ENCODE measurements at regions not wholly inside any gene's neighbourhood (a gene's known extent, or its start where the extent isn't known, plus 50 kb on each side); places are given as distances from the start of the nearest gene placed in this dataset.
"Not testable (repeated sequence)": the region's sequence is repeated elsewhere in the genome, so short reads cannot be mapped to it uniquely, and the experiment has no call there.

GRCh38 chr2:142642650-142643049 lies 234.8 kb upstream of the KYNU start:
- DNase-seq (ENCODE audit: low read depth): peak; percentile 90

- DNase-seq (ENCODE audit: low read depth): peak; percentile 12
Observed at GRCh38 chr2:142629193-142629592, 248.3 kb upstream of the KYNU start.

DNA sequence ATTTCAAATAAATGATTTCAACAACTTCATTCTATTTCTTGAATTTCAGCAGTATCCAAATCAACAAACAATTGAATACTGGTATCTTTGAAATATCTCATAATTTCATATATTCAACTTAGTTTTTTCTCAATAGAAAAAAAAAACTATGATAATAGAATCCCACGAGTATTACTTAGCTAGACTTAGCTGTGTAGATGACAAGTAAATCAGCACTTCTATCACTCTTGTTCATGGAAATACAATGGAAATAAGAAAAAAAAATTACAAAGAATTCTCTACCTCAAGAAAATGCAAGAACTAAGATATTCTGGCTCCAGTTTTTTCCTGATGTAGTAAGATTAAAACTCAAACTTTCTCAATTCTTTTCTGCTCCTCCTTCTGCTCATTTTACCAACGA lies 256.2 kb upstream of the KYNU start:
- DNase-seq (ENCODE audit: low read depth): no peak

DNA sequence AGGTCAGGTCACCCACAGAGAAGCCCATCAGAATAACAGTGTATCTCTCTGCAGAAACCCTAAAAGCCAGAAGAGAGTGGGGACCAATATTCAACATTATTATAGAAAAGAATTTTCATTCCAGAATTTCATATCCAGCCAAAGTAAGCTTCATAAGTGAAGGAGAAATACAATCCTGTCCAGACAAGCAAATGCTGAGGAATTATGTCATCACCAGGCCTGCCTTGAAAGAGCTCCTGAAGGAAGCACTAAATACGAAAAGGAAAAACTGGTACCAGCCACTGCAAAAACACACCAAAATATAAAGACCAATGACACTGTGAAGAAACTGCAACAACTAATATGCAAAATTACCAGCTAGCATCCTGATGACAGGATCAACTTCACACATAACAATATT lies 260.0 kb upstream of the KYNU start:
- no peak for DNase-seq (ENCODE audit: low read depth)

GRCh38 chr2:142615876-142616275 lies 261.6 kb upstream of the KYNU start:
- no peak for DNase-seq (ENCODE audit: low read depth)

DNA sequence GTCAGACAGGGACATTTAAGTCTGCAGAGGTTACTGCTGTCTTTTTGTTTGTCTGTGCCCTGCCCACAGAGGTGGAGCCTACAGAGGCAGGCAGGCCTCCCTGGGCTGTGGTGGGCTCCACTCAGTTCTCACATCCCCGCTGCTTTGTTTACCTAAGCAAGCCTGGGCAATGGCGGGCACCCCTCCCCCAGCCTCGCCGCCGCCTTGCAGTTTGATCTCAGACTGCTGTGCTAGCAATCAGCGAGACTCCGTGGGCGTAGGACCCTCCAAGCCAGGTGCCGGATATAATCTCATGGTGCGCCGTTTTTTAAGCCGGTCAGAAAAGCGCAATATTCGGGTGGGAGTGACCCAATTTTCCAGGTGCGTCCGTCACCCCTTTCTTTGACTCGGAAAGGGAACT lies 264.3 kb upstream of the KYNU start:
- DNase-seq (ENCODE audit: low read depth): not testable (repeated sequence)

GRCh38 chr2:142605421-142605820 lies 272.0 kb upstream of the KYNU start:
- DNase-seq (ENCODE audit: low read depth): no peak

GRCh38 chr2:142603759-142604158 lies 273.7 kb upstream of the KYNU start:
- DNase-seq (ENCODE audit: low read depth): peak; percentile 27

GRCh38 chr2:142602418-142602989 lies 275.0 kb upstream of the KYNU start:
- DNase-seq (ENCODE audit: low read depth): no peak

- no peak for DNase-seq (ENCODE audit: low read depth)
Observed at GRCh38 chr2:142601794-142602193, 275.7 kb upstream of the KYNU start.

DNA sequence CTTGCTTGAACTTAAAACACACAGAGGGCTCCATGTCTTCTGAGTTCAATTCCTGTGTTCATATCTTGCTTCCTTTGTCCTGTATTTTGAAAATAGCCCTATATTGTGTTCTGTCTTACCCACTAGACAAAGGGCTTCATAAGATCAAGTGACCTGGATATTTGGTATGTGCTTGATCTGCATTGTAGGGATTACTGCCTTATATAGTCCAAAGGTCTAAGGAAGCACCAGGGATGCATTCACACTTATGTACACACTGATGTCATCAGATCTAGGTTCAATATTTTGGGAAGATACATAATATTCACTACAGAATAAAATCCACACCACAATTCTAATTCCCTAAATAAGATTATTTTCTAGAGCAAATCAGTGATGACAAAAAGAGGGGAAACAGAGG lies 278.0 kb upstream of the KYNU start:
- no peak for DNase-seq (ENCODE audit: low read depth)

DNA sequence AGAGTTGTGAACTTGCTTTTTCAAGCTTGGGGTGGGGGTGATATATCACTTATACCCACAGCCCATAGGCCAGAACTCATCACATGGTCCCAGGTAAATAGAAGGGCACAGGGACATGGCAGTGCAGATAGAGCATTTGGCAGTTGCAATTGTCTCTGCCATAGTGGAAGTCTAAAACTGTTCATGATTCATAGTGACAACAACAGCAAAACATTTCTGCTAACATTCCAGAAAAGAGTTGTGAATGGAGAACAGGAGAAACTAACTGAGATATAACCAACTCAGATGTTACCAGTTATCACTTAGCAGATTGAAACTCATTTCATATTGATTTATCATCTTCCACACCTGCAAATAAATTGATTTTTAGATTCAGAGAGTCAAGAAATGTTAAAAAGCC lies 278.6 kb upstream of the KYNU start:
- peak; percentile 33 for DNase-seq (ENCODE audit: low read depth)

DNA sequence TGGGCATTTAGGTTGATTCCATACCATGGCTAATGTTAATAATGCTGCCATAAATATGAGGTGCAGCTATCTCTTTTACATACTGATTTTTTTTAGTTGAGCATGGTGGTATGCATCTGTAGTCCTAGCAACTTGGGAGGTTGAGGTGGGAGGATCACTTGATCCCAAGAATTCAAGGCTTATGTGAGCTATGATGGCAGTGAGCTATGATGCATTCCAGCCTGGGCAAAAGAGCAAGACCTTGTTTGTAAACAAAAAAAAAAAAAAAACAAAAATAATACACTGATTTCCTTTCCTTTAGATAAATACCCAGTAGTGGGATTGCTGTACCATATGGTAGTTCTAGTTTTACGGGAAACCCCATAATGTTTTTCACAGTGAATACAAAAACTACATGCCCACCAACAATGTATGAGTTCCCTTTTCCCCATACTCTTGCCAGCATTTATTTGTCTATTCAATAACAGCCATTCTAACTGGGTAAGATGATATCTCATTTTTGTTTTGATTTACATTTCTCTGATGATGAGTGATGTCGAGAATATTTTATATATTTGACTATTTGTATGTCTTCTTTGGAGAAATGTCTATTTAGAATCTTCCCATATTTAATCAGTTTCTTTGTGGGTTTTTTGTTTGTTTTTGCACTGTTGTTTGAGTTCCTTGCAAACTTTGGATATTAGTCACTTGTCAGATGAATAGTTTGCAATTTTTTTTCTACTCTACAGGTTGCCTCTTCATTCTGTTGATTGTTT lies 281.0 kb upstream of the KYNU start:
- peak; percentile 84 for DNase-seq (ENCODE audit: low read depth)

DNA sequence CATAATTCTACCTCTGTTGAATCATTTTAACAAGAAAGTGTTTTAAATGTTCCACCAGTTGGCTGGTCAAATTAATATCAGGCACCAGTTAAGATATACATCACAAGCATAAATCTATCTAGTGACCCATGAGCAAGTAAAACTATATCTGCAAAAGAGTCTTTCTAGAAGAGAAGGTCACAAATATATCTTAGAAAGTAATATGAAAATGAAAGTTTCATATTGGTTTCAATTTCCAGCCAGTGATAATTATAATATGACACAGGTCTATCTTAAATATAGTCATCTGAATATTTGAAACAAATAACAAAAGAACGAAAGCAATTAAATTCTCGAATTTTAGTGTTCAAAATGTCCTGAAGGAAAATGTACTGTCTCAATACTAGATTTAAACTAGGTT lies 282.5 kb upstream of the KYNU start:
- no peak for DNase-seq (ENCODE audit: low read depth)

- no peak for DNase-seq (ENCODE audit: low read depth)
Observed at GRCh38 chr2:142592171-142592570, 285.3 kb upstream of the KYNU start.

DNA sequence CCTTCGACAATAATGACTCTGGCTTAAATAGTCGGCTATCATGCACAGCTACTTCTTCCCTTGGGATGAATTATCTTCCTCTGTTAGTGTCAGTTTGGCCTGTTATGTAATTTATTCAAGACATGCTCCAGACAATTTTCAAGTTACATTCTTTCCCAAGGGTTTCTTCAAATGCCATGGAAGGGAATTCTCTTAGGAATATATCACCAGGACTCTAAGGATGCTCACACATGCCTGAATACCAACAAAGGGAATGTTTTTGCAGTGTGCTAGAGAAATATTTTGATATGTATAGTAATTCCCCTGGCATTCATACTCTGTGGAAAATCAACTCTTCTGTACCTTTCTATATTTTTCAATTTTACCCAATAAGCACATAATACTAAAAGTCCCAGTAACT lies 286.0 kb upstream of the KYNU start:
- no peak for DNase-seq (ENCODE audit: low read depth)

GRCh38 chr2:142588269-142588668 lies 289.2 kb upstream of the KYNU start:
- DNase-seq (ENCODE audit: low read depth): no peak

- no peak for DNase-seq (ENCODE audit: low read depth)
Observed at GRCh38 chr2:142586693-142587580, 290.5 kb upstream of the KYNU start.

DNA sequence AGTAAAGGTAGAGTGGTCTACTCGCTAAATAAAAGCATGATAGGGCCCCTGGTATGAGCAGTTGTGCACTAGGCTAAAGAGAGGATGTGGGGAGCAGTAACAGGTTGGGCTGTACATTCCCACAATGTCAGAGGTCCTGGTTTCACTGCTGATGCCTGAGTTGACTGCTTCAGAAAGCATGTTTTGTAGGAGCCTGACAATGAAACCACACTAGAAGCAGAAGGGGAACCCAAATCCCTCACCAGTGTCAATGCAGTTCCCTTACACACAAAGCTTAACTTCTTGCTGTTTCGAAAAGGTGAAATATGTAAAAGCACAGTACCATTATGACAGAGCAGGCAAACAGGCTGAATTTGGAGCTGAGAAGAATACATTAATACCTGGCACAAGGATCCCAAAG lies 291.7 kb upstream of the KYNU start:
- DNase-seq (ENCODE audit: low read depth): no peak

DNA sequence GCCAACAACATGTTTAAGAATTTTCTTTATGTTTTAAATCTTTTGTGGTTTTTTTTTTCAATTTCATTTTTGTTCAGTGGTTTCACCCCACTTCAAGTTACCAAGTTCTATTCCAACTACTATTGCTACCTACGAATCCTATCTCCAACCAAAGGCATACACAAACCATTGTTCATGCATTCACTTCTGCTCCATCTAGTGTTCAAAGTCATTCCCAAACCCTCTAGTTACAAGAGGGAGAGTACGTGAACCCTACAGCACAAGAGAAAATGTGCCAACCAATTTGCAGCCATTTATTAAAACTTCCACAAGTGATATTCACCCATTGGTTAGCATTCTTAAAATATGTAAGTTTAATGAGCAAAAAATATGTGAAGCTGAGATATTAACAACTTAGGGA lies 295.1 kb upstream of the KYNU start:
- DNase-seq (ENCODE audit: low read depth): no peak

DNA sequence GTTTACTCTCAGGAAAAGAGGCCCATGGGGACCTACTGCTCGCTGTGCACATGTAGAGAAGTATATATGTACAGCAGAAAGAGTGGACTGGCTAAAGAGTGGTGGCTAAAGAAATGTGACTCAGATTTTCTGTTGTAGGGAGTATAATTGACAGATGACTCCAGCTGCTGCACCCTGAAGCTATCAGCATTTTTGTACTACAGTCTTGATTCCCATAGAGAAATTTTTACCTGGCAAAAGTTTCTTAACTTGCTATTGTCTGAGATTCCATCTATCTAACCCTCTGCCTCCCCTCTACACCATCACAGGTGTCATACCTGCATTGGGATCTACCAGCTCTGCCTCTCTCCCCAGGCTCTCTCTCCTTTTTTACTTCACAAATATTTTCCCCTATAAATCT lies 296.0 kb upstream of the KYNU start:
- no peak for DNase-seq (ENCODE audit: low read depth)

GRCh38 chr2:142580691-142581090 lies 296.8 kb upstream of the KYNU start:
- DNase-seq (ENCODE audit: low read depth): no peak

- DNase-seq (ENCODE audit: low read depth): no peak
Observed at GRCh38 chr2:142575561-142575960, 301.9 kb upstream of the KYNU start.

Data from iris pigment epithelial cell (primary cell).